Fibroblast of skin of right biceps (primary cell): ENCODE measurements at regions not wholly inside any gene's neighbourhood (a gene's known extent, or its start where the extent isn't known, plus 50 kb on each side); places are given as distances from the start of the nearest gene placed in this dataset.
"Not testable (repeated sequence)": the region's sequence is repeated elsewhere in the genome, so short reads cannot be mapped to it uniquely, and the experiment has no call there.

Experiments used
- DNase-seq: peaks from one replicate; pipeline ENCODE4 v3.0.0-alpha.2; 2013

DNA sequence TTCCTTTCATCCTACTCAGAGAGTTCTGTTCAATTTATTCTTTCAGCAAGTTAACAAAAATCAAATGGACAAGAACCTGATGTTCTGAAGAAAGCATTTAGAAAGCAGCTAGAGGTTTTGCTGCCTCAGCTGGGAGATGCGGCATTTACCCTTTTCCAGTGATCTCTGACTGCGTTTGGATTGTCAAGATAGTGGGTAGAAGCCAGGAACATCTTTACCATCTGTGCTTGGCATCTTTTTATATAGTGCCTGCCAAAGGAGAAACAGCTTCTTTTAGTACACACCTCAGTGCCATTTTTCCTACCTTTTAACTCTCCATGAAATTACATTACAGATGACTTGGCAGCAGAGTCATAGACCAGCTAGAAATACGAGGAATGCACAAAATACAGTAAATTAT is 680.8 kb downstream of the SLITRK1 start:
- no peak for DNase-seq

DNA sequence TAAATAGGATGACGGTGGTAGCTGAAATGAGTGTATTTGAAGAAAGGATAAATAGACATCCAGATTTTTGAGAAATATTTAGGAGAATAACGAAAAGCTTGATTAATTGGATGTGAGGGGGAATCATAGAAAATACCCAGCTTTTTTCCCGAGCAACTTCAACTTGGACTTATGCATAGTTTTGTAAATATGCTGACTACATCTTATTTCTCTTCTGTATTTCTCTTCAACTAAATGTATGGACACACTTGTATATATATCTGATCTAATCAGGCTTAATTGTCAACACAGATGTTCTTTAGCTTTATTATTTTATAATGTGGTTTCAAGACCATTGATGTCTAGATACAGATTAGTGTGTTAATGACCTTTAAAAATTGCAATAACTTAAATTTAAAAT is 685.0 kb downstream of the SLITRK1 start:
- DNase-seq = no peak

DNA sequence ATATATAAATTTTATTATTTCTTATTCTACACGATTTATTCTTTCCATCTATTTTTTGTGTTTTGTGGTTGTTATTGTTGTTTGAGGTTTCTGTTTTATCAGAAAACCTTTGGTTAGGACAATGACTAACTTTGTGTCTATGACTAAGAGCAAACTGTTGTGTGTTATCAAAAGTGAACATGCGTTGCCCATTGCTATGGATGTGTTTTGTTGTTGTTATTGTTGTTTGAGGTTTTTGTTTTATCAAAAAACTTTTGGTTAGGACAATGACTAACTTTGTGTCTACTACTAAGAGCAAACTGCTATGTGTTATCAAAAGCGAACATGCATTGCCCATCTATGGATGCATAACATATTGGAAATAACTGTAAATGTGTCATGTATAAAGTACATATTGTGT is 692.3 kb downstream of the SLITRK1 start:
- no peak for DNase-seq

DNA sequence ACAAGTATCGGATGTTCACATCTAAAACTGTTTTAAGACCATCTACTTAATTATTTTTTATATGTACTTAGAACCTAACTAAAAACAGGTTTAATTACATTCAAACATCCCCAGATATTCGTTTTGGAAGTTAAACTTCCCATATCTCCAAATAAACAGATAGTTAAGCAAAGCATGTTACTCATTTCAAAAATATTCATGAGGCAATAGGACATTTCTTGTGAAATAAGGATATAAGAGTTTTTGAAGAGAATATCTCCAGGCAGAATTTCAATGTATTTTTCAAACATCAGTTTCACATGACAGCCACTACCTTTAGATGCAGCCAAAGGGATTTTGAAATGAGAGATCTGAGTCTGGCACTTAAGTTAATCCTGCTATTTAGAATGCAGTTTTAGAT is 697.5 kb downstream of the SLITRK1 start:
- peak; percentile 22 for DNase-seq

DNA sequence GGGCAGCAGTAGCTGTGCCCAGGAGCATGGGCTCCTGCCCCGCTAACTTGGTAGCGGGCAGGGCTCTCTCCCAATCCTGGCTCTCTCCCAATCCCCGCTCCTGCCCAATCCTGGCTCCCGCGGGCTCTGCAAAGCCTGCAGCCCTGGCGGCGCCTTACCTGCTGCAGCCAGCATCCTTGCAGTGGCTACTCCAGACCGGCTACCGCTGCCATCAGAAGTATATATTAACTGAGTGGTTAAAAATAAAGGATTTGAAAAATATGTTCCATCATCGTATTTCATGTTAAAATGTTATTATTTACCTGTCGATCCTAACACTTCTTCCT is 698.2 kb downstream of the SLITRK1 start:
- DNase-seq = no peak

DNA sequence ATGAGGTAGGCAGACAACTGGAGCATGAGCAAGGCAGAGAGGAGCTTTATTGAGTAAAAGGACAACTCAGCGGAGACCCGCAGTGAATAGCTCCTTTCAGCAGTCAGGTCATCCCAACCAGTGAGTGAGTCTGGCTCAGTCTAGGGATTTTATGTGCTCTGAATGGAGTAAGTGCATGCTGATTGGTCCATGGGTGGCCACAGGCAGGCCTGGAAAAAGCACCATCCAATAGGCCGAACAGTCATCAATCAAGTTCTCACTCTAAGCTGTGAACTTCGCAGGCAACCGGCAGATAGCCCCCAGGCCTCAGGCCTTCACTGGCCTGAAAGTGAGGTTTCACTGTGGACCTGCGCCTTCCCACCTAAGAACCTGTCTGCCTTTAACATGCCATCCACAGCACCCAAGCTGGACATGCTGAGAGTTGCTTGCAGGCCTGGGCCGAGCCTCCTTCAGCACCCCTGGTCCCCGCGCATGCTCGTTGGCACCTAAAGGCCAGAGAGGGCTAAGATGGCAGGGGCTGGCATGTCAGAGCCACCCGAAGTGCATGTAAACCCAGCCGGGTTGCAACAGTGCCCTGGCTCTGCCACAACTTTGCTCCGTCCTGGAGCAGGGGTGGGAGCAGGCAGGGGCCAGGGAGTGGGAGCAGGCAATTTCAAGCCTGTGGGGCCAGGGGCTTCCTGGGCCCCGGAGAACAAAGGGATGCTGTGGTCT is 698.7 kb downstream of the SLITRK1 start:
- no peak for DNase-seq

DNA sequence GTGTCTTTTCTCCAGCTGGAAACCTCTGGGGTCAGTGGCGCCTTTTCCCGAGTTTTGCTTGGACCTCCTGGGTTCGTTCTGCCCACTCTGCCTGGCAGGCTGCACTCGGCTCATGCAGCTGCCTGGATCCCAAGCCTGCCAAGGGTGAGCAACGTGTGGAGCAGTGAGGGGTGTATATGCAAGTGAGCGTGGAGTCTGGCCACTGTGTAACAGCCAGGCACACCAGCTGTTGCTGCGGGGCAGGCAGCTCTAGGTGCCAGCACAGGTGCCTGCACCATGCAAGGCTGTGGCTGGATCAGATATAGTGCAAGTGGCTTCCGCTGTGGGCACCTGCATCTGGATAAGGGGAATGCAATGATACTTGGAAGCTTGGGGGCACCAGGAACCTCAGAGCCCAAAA is 699.4 kb downstream of the SLITRK1 start:
- DNase-seq = no peak

DNA sequence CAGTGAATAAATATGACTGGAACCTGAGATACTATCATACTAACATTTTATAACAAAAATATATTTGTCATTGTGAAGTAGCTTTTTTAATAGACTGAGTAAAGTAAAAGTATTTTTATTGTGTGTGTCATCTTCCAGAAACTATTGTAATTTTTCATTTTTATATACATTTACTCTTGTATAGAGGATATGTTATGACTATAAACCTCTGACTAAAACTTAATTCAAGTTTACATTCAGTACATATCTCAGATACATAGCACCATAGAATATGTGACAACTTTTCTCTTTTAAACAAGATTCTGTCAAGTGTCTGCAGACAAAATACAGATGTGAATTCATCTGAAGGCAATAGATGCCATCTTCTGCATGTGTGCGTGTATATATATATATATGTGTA is 704.3 kb downstream of the SLITRK1 start:
- no peak for DNase-seq

DNA sequence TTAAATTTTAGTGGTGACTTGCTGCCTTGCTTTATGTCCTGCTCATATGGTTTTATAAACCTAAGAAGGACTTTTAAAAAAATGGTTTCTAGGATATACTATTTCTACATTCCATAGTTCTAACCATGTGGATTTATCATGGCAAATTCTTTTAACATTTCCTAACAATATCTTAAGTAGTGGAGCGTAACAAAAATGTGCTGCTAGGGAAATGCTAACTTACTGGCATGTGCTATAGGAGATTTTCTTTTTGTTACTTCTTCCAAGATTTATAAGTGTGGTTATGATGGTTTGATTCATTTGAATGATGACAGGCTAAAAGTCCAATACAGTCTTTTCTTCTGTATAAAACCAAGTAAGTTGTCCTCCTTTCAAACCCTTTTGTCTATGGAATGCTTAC is 713.7 kb downstream of the SLITRK1 start:
- peak; percentile 62 for DNase-seq

DNA sequence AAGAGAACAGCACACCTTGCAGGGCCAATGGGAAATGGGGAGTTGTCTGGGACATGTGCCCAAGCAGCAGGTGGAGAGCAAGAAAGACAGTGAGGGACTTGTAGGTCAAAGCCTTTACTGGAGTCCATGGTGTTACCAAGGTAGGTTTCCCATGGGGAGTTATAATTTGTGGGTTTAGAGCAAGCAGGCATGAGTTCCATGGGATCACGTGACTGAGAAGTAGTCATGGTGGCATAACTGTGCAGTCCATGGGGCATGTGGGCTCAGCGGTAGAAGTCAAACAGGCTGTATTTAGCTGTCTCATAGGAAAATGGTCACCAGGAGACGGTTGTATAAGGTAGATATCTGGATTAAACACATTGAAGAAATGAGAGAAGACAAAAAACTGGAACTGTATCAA is 715.1 kb downstream of the SLITRK1 start:
- DNase-seq = no peak

DNA sequence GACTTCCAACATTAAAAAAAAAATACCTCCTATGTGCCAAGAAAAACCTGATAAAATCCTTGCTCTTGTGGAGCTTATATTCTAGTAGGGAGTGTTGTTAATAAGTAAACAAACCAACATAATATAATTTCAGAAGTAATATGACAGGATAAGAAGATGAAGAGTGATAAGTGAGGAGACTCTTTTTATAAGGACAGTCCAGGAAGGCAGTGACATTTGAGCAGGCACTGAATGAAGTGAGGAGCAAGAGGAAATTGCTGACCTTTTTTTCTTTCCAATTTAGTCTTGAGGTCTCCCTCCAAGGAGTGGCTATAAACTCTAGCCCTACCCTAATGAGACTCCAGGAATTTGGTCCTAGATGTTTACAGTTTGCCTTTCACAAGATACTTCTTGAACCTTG is 715.7 kb downstream of the SLITRK1 start:
- DNase-seq = no peak

DNA sequence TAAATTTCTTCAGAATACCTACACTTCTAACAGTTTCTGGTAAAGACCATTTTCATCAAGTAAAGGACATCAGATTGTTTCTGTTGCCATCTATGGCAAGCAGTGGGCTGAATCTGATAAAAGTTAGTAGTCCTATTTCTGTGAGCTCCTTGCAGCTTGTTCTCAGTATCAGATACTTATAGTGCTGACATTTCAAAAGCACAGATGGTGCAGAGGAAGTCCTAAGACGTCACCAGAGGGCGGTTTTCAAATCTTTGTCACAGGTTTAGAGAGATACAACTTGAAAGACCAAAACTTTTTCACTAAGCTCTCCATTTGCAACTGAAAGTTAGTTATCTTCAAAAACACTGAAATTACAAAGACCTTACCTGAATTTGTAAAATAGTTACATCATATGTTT is 719.8 kb downstream of the SLITRK1 start:
- no peak for DNase-seq

DNA sequence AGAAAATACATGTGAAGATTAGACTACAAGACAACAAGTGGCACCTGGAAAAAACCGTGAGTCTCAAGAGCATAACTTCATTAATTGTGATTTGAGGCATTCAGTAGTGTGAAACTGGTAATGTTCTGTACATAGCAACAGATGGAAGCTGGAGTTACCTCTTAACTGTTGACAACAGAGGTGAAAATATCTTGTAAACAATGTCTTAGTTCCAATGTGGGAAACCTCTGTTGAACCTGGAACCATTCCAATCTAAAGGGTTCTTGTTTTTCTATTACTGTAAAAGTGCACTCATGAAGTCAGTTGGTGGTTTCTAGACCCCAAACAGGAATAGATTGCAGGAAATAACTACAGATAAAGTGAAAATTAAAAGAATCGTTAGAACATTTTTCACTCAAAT is 728.4 kb downstream of the SLITRK1 start:
- DNase-seq = no peak

DNA sequence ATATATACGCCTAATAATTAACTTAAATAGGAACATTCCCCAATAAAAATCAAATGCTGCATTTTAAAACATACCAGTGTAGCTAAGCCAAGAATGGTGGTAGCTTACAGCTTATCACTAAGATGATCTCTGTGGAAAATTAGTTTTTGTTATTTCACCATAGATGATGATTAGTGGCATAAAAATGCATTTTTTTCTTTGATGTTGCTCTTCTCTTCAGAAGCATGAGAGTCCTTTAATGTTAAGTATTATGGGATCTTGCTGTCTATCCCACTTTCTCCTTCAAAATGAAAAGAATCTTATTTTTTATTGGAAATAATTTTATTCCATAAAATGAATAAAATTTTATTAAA is 731.0 kb downstream of the SLITRK1 start:
- peak; percentile 22 for DNase-seq

DNA sequence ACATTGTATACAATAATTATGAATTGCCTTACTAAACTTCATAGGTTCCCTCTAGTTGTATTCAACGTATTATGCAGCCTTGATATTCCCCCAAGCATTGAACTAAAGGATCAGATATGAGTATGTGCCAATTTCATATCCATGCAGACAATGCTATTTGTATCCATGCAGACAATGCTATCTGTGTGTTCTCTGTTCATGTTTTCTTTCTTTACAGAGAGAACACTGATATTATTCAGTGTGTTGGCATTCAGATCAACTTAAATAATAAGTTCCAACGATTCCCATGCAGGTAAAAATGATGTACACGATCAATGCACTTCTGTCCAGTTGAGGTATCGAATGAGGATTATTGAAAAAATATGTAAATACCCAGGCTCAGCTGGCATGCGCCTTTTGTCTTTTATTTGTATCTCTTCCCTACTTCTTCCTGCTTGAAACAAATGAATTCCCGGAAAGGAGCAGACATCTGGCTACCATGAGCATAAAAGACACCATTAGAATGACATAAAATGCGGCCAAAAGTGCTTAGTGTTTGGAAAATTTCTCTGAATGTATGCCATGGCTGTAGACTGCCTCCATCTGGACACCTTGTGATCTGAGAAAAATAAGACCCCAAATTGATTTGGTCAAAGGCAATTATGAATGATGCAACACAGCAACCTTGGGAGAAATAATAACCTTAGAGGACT is 731.5 kb downstream of the SLITRK1 start:
- peak; percentile 3 for DNase-seq

DNA sequence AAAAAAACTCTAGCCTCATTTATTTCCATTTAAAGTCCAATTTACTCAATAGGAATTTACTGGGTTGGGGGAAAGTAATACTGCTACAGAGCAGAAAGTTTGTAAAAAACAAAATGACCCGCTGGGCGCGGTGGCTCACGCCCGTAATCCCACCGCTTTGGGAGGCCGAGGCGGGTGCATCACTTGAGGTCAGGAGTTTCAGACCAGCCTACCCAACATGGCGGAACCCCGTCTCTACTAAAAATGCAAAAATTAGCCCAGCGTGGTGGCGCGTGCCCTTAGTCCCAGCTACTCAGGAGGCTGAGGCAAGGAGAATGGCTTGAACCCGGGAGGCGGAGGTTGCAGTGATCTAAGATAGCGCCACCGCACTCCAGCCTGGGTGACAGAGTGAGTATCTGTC is 745.6 kb downstream of the SLITRK1 start:
- DNase-seq = no peak

DNA sequence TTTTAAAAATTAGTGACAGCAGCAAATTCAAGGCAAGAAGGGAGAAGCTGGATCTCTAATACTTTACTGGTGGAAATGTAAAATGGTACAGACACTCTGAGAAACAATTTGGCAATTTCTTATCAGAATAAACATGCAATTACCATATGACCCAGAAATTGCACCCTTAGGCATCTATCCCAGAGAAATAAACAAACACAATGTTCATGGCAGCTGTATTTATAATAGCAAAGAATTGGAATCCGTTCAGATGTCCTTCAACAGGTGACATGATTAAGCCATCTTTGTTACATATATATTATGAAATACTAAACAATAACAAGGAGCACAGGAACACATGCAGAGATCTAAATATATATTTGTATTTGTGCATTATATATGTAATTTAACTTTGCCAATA is 756.5 kb downstream of the SLITRK1 start:
- no peak for DNase-seq

DNA sequence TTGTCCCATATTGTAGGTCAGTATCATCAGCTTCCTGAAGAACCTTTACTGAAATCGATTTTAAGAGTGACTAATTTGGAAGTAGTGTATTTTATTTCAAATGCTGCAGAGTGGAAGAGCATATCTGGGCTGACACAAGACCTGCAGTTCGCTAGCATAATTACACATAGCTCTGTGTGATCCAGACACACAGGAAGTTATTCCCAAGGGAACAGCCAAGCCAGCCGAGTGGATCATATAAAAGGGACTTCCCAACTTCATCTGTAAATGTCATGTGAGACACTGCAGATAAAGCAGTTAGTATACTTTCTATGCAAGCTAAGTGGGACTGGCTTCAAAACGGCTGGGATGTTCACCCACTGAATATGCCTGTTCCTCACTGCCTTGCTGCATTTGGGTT is 760.4 kb downstream of the SLITRK1 start:
- peak; percentile 8 for DNase-seq

DNA sequence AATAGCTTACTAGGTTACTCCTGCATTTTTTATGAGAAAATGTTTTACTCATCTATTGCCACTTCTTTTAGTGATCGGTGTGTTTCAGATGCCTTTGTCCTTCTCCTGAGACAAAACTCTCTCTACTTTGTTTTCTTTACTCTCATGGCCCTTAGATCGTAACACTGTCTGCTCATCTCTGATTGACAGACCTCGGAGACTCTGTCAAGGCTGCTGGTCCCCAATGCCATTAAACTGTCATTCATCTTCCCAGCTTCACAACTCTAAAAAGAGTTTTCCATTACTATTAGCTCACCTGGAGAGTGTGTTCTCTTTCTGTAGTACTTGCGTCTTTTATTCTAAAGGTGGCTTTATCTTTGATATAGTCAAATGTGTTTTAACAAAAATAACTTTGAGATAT is 765.2 kb downstream of the SLITRK1 start:
- DNase-seq = no peak

DNA sequence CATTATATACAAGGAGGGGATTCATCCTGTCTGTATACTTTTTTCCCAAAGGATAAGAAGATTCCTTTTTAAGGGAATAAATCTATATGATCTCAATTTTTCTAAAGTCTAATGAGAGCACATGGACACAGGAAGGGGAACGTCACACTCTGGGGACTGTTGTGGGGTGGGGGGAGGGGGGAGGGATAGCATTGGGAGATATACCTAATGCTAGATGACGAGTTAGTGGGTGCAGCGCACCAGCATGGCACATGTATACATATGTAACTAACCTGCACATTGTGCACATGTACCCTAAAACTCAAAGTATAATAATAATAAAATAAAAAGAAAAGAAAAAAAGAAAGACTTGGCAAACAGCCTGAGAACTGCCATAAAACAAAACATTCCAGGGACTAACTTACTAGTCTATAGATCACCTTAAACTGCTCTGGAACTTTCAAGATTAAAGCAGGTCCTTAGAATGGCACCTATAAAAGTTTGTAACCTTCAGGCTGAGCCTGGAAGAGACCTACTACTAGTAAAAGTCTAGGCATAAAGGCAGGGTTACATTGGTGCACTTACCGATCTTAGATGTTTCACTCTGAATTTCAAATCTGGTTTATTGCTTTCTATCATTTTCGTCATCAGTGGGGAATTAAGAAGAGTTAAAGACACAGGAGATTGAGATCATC is 780.6 kb downstream of the SLITRK1 start:
- DNase-seq = not testable (repeated sequence)

DNA sequence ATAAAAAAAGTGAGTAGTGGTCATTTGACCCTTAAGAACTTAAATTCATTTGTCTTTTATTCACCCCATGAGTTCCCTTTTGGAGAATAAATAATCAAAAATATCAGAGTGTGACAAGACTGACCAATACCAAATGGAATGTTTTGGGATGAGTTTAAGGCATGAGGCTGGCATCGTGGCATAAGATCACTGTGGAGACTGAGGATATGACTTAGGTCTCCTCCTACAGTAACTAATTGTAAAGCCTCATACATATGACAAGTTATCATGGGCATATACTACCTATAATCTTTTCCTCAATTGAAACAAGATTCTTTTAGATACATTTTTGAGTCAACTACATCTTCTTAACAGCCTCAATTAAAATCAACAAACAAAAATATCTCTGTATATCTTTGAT is 782.0 kb downstream of the SLITRK1 start:
- no peak for DNase-seq

DNA sequence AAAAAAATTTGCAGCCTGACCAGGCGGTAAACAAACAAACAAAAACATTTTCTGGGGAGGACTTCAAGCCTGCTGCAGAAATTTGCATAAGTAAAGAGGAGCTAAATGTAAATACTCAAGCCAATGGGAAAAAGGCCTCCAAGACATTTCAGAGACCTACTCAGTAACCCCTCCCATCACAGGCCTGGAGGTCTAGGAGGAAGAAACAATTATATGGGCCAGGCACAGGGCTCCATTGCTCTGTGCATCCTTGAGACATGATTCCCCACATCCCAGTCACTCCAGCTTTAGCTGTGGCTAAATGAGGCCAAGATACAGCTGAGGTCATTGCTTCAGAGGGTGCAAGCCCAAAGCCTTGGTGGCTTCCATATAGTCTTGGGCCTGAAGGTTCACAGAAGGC is 793.4 kb downstream of the SLITRK1 start:
- DNase-seq = no peak

DNA sequence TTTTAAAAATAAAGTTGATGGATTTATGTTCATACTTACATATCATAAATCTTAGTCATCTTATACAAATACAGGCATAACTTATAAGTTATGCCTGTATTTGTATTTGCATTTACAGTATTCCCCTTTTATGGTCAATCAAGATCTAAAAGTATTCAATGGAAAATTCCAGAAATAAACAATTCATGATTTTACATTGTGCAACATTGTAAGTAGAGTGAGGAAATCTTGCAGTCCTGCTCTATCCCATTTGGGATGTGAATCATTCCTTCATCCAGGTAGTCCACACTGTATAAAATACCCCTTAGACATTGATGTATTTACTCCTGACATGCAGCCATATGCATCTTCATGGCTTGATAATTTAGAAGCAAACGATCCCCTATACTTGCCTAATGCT is 795.3 kb downstream of the SLITRK1 start:
- DNase-seq = peak; percentile 5

DNA sequence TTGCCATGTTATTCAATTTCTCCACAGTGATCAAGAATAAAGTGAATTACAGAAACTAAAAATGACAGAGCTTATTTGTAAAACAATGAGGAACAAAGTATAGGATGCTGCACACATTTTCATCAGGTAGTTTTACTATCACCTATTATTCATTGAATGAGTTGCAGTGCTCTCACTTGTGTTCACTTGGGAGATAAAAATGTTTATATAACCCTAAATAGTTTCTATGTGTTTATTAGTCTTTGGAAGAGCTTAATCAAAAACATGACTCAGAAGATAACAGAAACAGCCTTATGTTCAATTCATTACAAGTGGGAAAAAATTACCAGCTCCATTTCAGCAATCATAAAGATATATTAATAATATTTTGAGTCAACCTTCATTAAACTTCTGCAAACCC is 796.2 kb downstream of the SLITRK1 start:
- DNase-seq = no peak
